ENCODE measurements at regions not wholly inside any gene's neighbourhood (a gene's known extent, or its start where the extent isn't known, plus 50 kb on each side); places are given as distances from the start of the nearest gene placed in this dataset.

- Histone ChIP-seq H3K27ac (ENCODE audit: low read length in 2 of 2) (no peak overlapping the region), H3K9me3 (ENCODE audit: control extremely low read depth in 1 of 3, control insufficient read depth in 2 of 3, insufficient read depth in 1 of 3, low read length in 2 of 3) (no peaks in the 10 kb centered on the region), H3K9ac (ENCODE audit: low read length) (no peak overlapping the region), H3K27me3 (replicated peaks in 1 of 4; ENCODE audit: control extremely low read depth in 1 of 4, control insufficient read depth in 3 of 4, insufficient read depth in 4 of 4, low read length in 3 of 4) (no peaks in the 10 kb centered on the region), H2AFZ (ENCODE audit: insufficient read depth, low read depth, low read length, poor library complexity, severe bottlenecking) (no peak overlapping the region), H3K4me1 (ENCODE audit: control insufficient read depth in 2 of 2, insufficient read depth in 2 of 2, low read length in 2 of 2) (no peaks in the 10 kb centered on the region), H3K4me3 (ENCODE audit: control extremely low read depth in 1 of 5, extremely low read depth in 1 of 5, insufficient read depth in 1 of 5, low read depth in 2 of 5, low read length in 4 of 5) (no peak overlapping the region), H3K36me3 (replicated peaks in 1 of 2; ENCODE audit: control extremely low read depth in 1 of 2, control insufficient read depth in 1 of 2, extremely low read depth in 1 of 2, insufficient read depth in 2 of 2, low read length in 1 of 2) (no peaks in the 10 kb centered on the region), H4K20me1 (ENCODE audit: control insufficient read depth, insufficient read depth, low read length, poor library complexity, severe bottlenecking) (no peaks in the 10 kb centered on the region), H3K79me2 (ENCODE audit: control insufficient read depth, insufficient read depth, low read length) (no peaks in the 10 kb centered on the region), H3K4me2 (replicated peaks; ENCODE audit: low read depth, low read length, poor library complexity, severe bottlenecking) (no peak overlapping the region)
- WGBS (ENCODE audit: insufficient coverage) = 83% methylated on average over 3 of the region's 3 CpGs
- POLR2A ChIA-PET = no interaction called here
- Mint-ChIP-seq H3K27ac (no peak overlapping the region), H3K27me3 (no peaks in the 10 kb centered on the region), H3K9me3 (ENCODE audit: insufficient read depth) (no peaks in the 10 kb centered on the region), H3K4me1 (no peaks in the 10 kb centered on the region), H3K4me3 (no peak overlapping the region)
- CTCF ChIA-PET = no interaction called here
- ATAC-seq (ENCODE audit: low read depth) (no peak), DNase-seq (no peak)
- intact Hi-C loops (cut with micrococcal nuclease) = no loop called here
- TF ChIP-seq CTCF (IDR thresholded peaks at IDR 0.05) = no peak
- TF ChIP-seq EZH2 (IDR thresholded peaks at IDR 0.05; ENCODE audit: borderline replicate concordance, insufficient read depth, low read depth, low read length, poor library complexity, severe bottlenecking) = no peak
These were observed 146.2 kb upstream of the MTPN start for GRCh38 chr7:136123352-136123751.

GRCh38 chr7:136122026-136122425, 144.9 kb upstream of the MTPN start:
- Histone ChIP-seq H3K9ac (ENCODE audit: low read length) (no peak overlapping the region), H3K27me3 (replicated peaks in 1 of 4; ENCODE audit: control extremely low read depth in 1 of 4, control insufficient read depth in 3 of 4, insufficient read depth in 4 of 4, low read length in 3 of 4) (no peaks in the 10 kb centered on the region), H3K27ac (ENCODE audit: low read length in 2 of 2) (no peak overlapping the region), H4K20me1 (ENCODE audit: control insufficient read depth, insufficient read depth, low read length, poor library complexity, severe bottlenecking) (no peaks in the 10 kb centered on the region), H3K4me1 (ENCODE audit: control insufficient read depth in 2 of 2, insufficient read depth in 2 of 2, low read length in 2 of 2) (no peaks in the 10 kb centered on the region), H2AFZ (ENCODE audit: insufficient read depth, low read depth, low read length, poor library complexity, severe bottlenecking) (no peak overlapping the region), H3K4me2 (replicated peaks; ENCODE audit: low read depth, low read length, poor library complexity, severe bottlenecking) (no peak overlapping the region), H3K4me3 (ENCODE audit: control extremely low read depth in 1 of 5, extremely low read depth in 1 of 5, insufficient read depth in 1 of 5, low read depth in 2 of 5, low read length in 4 of 5) (no peak overlapping the region), H3K79me2 (ENCODE audit: control insufficient read depth, insufficient read depth, low read length) (no peaks in the 10 kb centered on the region), H3K9me3 (ENCODE audit: control extremely low read depth in 1 of 3, control insufficient read depth in 2 of 3, insufficient read depth in 1 of 3, low read length in 2 of 3) (no peaks in the 10 kb centered on the region), H3K36me3 (replicated peaks in 1 of 2; ENCODE audit: control extremely low read depth in 1 of 2, control insufficient read depth in 1 of 2, extremely low read depth in 1 of 2, insufficient read depth in 2 of 2, low read length in 1 of 2) (no peaks in the 10 kb centered on the region)
- H3K27ac Mint-ChIP-seq = no peak overlapping the region
- POLR2A ChIA-PET = no interaction called here
- intact Hi-C loops (cut with micrococcal nuclease) = no loop called here
- no peaks in the 10 kb centered on the region for H3K4me1 Mint-ChIP-seq
- H3K4me3 Mint-ChIP-seq = no peak overlapping the region
- ATAC-seq (ENCODE audit: low read depth) = no peak
- CTCF ChIA-PET = no interaction called here
- no peak for DNase-seq
- H3K9me3 Mint-ChIP-seq (ENCODE audit: insufficient read depth) = no peaks in the 10 kb centered on the region
- H3K27me3 Mint-ChIP-seq = no peaks in the 10 kb centered on the region
- WGBS (ENCODE audit: insufficient coverage) = no CpG with 5 or more reads among the region's 1 CpG
- TF ChIP-seq EZH2 (IDR thresholded peaks at IDR 0.05; ENCODE audit: borderline replicate concordance, insufficient read depth, low read depth, low read length, poor library complexity, severe bottlenecking) (no peak), CTCF (IDR thresholded peaks at IDR 0.05) (no peak)

Measured in B cell (primary cell).